Endodermal cell (in vitro differentiated cells): ENCODE measurements at regions not wholly inside any gene's neighbourhood (a gene's known extent, or its start where the extent isn't known, plus 50 kb on each side); places are given as distances from the start of the nearest gene placed in this dataset.
"Not testable (repeated sequence)": the region's sequence is repeated elsewhere in the genome, so short reads cannot be mapped to it uniquely, and the experiment has no call there.

Experiments used
- DNase-seq: peaks from one replicate; pipeline ENCODE4 v3.0.0-alpha.2; 2017
- H3K27ac ChIP-seq: 2 replicates; pipeline ENCODE4 v1.5.1; 2013; ENCODE audit warnings: mild to moderate bottlenecking, low read depth, low read length, moderate library complexity
- H3K27me3 ChIP-seq: 2 replicates; pipeline ENCODE4 v1.6.1; 2013; ENCODE audit warnings: mild to moderate bottlenecking, low read length, moderate library complexity; ENCODE audit not compliant: insufficient read depth, control insufficient read depth, poor library complexity, severe bottlenecking
- H3K36me3 ChIP-seq: 2 replicates; pipeline ENCODE4 v1.7.0; 2013; ENCODE audit warnings: mild to moderate bottlenecking, low read length, moderate library complexity; ENCODE audit not compliant: control insufficient read depth, insufficient read depth
- H3K4me1 ChIP-seq: one replicate; pipeline ENCODE4 v1.7.0; 2013; ENCODE audit warnings: low read length; ENCODE audit not compliant: control insufficient read depth, insufficient read depth
- H3K4me3 ChIP-seq: 2 replicates; pipeline ENCODE4 v1.5.1; 2013; ENCODE audit warnings: mild to moderate bottlenecking, low read length, moderate library complexity
- H3K9ac ChIP-seq: 2 replicates; pipeline ENCODE4 v1.6.1; 2013; ENCODE audit warnings: mild to moderate bottlenecking, low read length, moderate library complexity; ENCODE audit not compliant: poor library complexity, severe bottlenecking; ENCODE audit errors: extremely low read depth
- H3K9me3 ChIP-seq: 2 replicates; pipeline ENCODE4 v1.6.1; 2013; ENCODE audit warnings: mild to moderate bottlenecking, low read length, moderate library complexity; ENCODE audit not compliant: control insufficient read depth
- H3K27ac Mint-ChIP-seq: 2 replicates; pipeline ENCODE4 v1.8.0; 2020; ENCODE audit warnings: mixed read lengths
- H3K27me3 Mint-ChIP-seq: 2 replicates; pipeline ENCODE4 v1.8.0; 2021; ENCODE audit warnings: mild to moderate bottlenecking, mixed read lengths; ENCODE audit not compliant: insufficient read depth
- H3K36me3 Mint-ChIP-seq: 2 replicates; pipeline ENCODE4 v1.8.0; 2020; ENCODE audit warnings: low read depth, mixed read lengths
- H3K4me1 Mint-ChIP-seq: 2 replicates; pipeline ENCODE4 v1.8.0; 2020; ENCODE audit warnings: mixed read lengths
- H3K4me3 Mint-ChIP-seq: 2 replicates; pipeline ENCODE4 v1.8.0; 2020; ENCODE audit warnings: mild to moderate bottlenecking, moderate library complexity, mixed read lengths
- H3K9me3 Mint-ChIP-seq: 2 replicates; pipeline ENCODE4 v1.8.0; 2020; ENCODE audit warnings: mild to moderate bottlenecking, mixed read lengths
- CTCF ChIP-seq: fragments of 200-600 bp; sonication (generic); conservative IDR thresholded peaks from 2 replicates; pipeline ENCODE4 v1.5.0; 2021; ENCODE audit warnings: antibody characterized with exemption, mild to moderate bottlenecking
- WGBS, 2 experiments: methylation state at CpG; one replicate each; pipeline versions ENCODE4 v1.1.5 to v1.1.7; 2013; ENCODE audit warnings: missing lambda C conversion rate in 2 of 2, mixed read lengths in 1 of 2; ENCODE audit not compliant: insufficient coverage in 1 of 2, insufficient read length in 1 of 2; 5-methylcytosine and 5-hydroxymethylcytosine counted together

GRCh38 chr18:76613053-76613754 is 118.2 kb upstream of the ZNF516 start:
- no peaks in the 10 kb centered on the region for H3K4me1 ChIP-seq
- H3K9me3 Mint-ChIP-seq: no peaks in the 10 kb centered on the region
- H3K27ac ChIP-seq: no peak overlapping the region
- H3K4me1 Mint-ChIP-seq: peaks cover 22% of the 10 kb centered on the region
- H3K4me3 Mint-ChIP-seq: no peak overlapping the region
- peaks cover 16% of the 10 kb centered on the region for H3K27me3 Mint-ChIP-seq
- no peak for DNase-seq
- no peaks in the 10 kb centered on the region for H3K36me3 Mint-ChIP-seq
- no peak for TF ChIP-seq CTCF
- no peaks in the 10 kb centered on the region for H3K9me3 ChIP-seq
- no peaks in the 10 kb centered on the region for H3K36me3 ChIP-seq
- WGBS, 2 experiments: 92 to 95% methylated on average over 14 to 16 of the region's 16 CpGs
- no peak overlapping the region for H3K27ac Mint-ChIP-seq
- no peak overlapping the region for H3K4me3 ChIP-seq
- H3K9ac ChIP-seq: no peak overlapping the region
- no peaks in the 10 kb centered on the region for H3K27me3 ChIP-seq

- H3K9ac ChIP-seq, H3K27ac ChIP-seq, H3K27ac Mint-ChIP-seq: not testable (repeated sequence)
Observed at GRCh38 chr18:76611750-76612045, 116.7 kb upstream of the ZNF516 start.

GRCh38 chr18:76610933-76611749 is 116.1 kb upstream of the ZNF516 start:
- peaks cover 8% of the 10 kb centered on the region for H3K4me1 Mint-ChIP-seq
- peaks cover 15% of the 10 kb centered on the region for H3K27me3 Mint-ChIP-seq
- H3K36me3 Mint-ChIP-seq: no peaks in the 10 kb centered on the region
- WGBS, 2 experiments: 93 to 97% methylated on average over 20 to 31 of the region's 32 CpGs
- no peak overlapping the region for H3K27ac Mint-ChIP-seq
- no peaks in the 10 kb centered on the region for H3K9me3 ChIP-seq
- H3K4me3 Mint-ChIP-seq: no peak overlapping the region
- H3K4me1 ChIP-seq: no peaks in the 10 kb centered on the region
- TF ChIP-seq CTCF: no peak
- H3K4me3 ChIP-seq: no peak overlapping the region
- DNase-seq: no peak
- H3K27ac ChIP-seq: no peak overlapping the region
- no peak overlapping the region for H3K9ac ChIP-seq
- no peaks in the 10 kb centered on the region for H3K36me3 ChIP-seq
- no peaks in the 10 kb centered on the region for H3K9me3 Mint-ChIP-seq
- no peaks in the 10 kb centered on the region for H3K27me3 ChIP-seq

More at GRCh38 chr18:76611750-76612045, 116.7 kb upstream of the ZNF516 start:
- H3K4me1 ChIP-seq, DNase-seq, H3K36me3 Mint-ChIP-seq, H3K36me3 ChIP-seq, H3K4me3 ChIP-seq, H3K27me3 ChIP-seq, H3K9me3 Mint-ChIP-seq, H3K9me3 ChIP-seq, H3K4me3 Mint-ChIP-seq: not testable (repeated sequence)
- H3K27me3 Mint-ChIP-seq: peaks cover 15% of the 10 kb centered on the region
- 93 to 94% methylated on average over 24 to 26 of the region's 26 CpGs for WGBS, 2 experiments
- peaks cover 11% of the 10 kb centered on the region for H3K4me1 Mint-ChIP-seq
